CD4-positive, alpha-beta T cell treated with Interleukin-17A for 4 hours (primary cell): ENCODE measurements at regions not wholly inside any gene's neighbourhood (a gene's known extent, or its start where the extent isn't known, plus 50 kb on each side); places are given as distances from the start of the nearest gene placed in this dataset.

Source experiments
- DNase-seq: peaks from one replicate; pipeline ENCODE4 v3.0.0-alpha.2; 2020; ENCODE audit warnings: mixed read lengths

DNA sequence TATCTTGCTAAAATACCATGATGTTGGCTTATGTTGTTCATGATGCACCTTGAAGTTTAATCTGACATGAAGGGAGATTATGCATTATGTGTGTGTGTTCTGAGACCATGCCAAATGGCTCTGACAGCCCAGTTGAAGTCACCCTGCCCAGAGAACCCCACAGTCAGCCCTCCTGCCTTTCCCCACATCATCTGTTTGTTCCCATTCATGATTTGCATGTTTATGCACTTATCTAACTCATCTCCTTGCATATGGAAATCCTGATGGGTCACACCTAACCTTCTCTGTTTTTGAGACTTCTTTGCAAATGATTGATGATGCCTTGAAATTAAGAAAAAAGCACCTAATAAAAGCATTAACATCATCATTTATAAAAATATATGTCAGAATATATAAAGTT is 752.2 kb downstream of the GALR1 start:
- no peak for DNase-seq

DNA sequence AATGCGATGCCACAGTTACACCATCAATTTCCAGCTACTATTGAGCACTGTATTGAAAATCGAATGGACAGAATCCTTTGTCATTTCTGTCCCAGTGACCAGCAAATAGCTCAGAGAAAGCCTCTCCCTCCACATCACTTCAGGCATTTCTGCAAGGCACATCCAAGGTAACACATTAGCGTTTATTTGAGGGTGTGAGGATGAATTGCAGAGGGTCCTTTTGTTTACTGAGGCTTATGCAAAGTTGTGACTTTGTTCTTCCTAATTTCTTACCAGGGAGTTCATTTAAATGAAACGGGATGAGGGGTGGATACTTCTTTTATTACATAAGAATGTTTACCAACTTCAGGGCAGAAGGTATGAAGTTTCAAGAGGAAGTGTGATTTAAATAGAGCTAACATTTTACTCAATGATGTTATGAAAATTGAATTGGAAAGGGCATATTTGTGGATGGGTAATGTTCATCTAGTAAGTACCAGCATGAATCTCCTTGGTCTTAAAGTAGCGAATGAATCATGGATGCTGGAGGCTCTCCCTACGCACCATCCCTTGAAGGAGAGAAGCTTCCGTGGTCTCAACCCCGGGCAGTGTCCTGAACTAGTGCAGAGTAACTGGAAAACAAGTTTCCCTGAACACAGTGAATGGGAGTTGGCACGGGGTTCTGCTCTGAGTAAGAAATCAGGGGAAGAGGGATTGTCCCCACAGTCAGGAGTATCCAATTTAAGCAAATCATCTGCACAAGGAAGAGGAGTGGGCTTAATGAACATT is 756.5 kb downstream of the GALR1 start:
- no peak for DNase-seq

DNA sequence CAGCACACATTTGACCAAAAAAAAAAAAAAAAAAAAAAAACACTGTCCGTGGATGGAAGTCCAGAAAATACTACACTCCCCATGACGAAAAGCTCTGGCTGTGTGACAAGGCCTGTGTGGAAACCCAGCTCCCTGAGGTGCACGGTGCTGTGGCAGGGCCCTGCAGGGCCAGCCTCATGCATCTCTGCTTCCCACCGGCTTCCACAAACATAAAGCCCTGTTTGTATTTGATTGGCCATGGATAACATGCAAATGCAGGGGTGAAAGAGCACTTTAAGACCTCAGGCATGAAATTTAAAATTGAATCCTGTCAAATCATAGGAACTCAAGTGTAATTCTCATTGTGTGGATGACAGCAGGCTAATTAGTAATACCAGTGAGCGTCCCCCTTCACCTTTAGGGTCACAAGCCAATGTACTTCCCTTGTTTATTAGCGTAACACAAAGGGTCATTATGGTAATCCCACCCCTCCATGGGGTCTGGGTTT is 757.2 kb downstream of the GALR1 start:
- no peak for DNase-seq

DNA sequence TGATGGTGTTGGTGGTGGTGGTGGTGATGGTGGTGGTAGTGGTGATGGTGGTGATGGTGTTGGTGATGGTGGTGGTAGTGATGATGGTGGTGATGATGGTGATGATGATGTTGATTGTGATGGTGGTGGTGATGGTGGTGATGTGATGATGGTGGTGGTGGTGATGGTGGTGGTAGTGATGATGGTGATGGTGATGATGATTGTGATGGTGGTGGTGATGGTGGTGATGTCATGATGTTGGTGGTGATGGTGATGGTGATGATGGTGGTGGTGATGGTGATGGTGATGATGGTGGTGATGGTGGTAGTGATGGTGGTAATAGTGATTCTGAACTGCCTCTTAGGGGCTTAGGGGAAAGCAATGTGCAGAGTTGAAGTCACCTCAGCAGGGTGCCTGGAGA is 760.7 kb downstream of the GALR1 start:
- no peak for DNase-seq

DNA sequence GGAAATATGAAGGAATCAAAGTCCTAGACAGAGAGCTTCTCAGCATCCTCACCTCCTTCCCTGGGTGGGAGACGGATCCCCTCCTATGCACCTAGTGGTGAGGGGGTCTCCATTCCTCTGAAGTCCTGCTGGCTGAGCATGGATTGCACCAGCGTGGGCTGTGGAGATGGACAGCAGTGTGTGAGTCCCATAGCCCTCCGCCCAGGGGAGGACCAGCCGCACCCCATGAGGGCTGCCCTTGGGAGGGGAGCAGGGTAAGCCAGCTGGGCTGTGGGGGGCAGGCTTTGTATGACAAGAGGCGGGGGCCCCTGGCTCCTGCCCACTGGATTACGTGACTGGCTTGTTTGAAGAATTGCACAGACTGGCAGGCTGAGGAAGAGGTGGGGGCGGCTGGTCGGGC is 768.2 kb downstream of the GALR1 start:
- DNase-seq, result no peak

DNA sequence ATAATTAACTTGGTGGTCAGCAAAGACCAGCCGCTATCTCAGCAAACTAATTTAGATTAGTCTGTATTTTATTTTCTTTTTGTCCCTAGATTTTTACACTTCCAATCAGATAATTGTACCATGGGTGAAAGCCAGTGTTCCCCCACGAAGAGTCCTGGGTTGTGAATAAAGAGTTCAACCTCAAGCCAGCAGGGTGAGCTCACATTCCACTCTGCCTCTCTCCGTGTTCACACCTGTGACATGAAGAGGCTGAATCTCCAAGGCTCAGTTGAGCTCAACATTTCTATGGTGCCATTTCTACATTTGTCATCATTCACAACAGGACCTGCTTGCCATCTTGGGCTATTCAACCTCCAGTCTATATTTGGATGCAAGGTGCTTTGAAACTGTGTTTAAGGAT is 771.5 kb downstream of the GALR1 start:
- no peak for DNase-seq

DNA sequence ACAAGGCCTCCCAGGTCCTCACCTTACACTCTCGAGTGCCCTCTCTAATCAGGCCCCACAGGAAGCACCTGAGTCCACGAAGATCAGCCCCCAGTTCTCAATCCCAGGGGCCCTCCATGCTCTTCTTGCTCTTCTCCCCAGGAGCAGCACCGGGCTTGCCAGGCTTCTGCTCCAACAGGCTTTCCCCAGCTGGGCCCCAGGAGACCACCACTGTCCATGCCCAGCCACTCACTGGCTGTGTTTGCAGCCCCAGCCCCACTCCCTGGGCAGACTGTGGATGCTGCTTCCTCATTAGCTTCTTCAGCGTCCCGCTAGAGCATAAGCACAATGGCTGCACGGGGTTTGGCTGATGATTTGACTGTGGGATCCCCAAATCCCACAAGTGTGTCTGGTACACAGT is 781.9 kb downstream of the GALR1 start:
- DNase-seq, result no peak

DNA sequence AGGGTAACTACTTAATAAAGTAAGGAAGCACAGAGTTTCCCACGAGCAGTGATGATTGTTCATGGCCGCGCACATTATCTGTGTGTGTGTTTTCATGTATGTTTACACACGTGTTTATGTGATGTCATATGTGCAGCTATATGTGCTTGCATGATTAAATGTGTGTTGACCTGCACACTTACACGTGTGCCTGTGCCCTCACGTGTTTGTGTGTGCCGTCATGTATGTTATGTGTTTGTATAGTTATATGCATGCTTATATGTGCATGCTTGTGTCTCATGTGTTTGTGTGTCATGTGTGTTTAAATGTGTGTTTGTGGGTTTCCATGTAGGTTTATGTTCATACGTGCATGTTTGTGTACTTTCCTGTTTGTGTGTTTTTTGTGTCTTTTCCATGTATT is 782.3 kb downstream of the GALR1 start:
- DNase-seq, result no peak

DNA sequence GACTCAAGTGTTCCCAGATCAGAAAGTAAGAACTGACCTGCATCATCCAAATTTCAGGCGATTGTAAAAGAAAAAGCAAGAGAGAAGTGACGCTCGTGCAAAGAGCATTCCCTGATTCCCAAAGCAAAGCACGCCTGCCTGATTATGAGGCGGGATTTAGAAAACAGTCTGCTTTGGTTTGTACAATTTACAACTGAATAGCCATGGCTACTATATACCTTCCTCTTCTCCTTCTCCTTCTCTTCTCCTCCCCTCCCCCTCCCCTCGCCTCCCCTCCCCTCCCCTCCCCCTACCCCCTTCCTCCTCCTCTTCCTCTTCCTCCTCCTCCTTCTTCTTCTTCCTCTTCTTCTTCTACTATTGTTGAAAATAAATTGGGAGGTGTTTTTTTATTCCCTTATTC is 782.9 kb downstream of the GALR1 start:
- DNase-seq, result no peak

DNA sequence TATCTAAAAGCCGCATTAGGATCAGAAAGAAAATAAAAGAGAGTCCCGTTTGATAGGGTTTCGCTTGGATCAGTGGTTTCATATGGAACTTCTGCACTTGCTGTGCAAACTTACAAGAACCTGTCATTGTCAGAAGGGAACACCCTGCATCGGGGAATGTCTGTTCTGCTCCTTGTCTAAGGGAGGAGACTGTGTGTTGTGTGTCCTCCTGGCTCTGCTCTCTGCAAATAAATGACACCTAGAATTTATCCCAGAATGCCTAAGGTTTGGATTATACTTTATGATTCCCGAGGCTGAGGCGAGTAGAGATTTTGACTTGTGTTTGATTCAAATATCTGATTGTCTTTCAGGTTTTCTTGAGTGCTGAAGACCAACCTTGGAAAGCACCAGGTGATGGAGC is 785.1 kb downstream of the GALR1 start:
- DNase-seq, result no peak

DNA sequence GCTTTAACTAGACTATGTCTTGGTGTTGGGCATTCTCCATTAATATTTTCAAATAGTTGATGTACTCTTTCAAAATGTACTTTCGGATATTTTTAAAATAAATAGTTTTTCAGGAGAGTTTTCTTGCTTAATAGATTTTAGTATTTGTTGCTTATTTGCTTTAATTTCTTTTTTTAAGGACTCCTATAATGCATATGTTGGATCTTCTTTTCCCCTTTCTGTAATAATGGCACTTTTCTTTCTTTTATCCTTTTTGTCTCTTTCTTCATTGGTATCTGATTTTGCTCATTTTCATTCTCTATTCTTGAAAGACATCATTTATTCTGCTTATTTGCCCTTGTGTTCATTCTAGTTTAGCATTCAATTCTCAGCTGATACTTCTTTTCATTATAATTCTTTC is 791.6 kb downstream of the GALR1 start:
- DNase-seq, result no peak

DNA sequence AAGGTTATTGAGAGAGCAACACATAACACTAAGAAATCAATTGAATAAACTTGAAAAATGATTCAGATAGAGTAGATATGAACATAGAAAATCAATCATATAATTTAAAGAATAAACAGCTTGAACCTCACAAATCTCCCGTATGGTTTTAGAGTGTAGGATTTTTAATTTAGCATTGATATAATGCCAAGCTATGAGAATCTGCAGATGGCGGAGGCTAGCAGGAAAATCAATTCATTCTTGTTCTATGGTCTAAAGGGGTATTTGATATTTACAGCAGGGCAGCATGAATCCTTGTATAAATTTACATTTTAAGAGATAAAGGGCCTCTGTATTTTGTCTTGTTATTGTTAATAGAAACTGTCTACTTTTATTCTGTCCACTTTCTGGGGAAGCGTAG is 797.0 kb downstream of the GALR1 start:
- DNase-seq, result no peak

DNA sequence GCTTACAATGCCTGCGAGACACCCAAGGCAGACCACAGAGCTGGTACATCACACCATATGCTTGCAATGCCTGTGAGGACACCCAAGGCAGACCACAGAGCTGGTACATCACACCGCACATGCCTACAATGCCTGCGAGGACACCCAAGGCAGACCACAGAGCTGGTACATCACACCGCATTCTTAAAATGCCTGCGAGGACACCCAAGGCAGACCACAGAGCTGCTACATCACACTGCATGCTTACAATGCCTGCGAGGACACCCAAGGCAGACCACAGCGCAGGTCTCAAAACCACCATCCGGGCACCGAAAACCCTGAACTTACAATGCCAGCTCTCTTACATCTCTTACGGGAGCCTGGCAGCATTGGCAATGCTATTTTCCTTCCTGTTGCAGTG is 799.6 kb downstream of the GALR1 start:
- DNase-seq, result no peak

DNA sequence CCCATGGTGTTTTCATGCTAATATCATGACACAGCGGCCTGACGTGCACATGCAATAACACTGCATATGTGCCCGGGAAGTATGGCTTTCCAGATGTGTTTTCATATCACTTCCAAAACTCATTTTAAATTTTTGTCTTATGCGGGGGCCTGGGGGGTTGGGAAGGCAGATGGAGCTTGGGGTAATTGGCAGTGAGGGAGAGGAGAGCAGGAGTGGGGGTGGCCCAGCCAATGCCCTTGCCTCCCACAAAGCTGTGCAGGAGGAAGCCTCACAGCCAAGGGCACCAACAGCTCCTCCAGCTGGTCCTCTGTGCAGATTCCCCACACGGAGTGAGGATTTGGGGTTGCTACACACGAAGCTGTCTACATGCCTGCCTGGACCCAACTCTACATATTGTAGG is 805.2 kb downstream of the GALR1 start:
- DNase-seq, result no peak

DNA sequence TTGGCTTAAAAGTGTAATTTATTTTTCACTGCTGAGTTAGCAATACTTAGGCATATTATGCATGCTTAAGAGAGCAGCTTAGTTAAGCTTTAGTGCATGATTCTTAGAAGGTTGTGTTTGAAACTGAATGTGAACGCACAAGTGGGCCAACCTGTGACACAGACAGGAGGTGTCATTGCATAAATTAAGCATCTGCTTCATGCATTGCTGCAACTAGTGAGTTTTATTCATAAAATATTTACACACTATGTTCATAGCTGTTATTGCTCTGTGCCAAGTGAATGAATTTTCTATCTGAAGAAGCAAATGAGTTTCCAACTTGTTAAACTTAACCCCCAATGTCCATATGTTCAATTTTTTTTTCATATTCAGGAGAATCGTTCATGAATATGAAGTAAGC is 806.4 kb downstream of the GALR1 start:
- DNase-seq, result no peak

DNA sequence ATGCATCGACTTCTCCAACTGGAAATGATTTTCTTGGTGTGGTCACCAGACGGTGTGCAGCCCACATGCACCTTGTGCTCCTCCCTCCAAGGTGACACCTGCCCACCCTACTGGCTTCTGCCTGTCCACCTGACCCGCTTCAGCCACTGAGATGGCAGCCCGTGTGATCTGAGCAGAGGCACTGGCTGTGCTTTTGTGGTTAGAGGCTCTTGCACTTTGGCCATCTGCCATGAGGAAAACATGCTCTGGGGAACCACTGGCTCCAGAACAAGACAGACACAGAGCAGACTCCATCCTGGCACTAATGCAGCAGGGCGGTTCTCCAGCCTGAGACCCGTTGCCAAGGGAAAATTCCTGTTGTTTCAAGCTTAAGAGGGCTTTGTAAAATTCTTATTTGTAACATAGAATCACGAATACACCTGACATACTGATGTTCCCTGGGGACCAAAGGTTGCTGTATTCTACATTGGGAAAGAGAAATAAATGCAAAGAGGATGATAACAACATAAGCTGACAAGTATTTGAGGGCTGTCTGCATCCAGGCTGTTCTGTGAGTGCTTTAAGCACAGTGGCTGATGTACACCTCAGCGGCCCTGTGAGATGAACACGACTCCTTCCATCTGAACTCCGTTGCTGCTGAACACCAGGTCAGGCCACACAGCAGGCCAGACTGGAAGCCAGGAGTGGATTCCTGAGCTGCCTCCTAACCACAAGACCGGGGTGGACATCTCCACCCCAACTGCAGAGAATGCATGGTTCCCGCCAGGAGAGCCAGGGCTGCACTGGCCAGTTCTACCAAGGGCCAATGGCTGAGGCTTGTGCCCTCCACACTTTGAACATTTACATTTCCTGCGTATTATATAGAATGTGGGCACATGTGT is 820.4 kb downstream of the GALR1 start:
- DNase-seq, result no peak

DNA sequence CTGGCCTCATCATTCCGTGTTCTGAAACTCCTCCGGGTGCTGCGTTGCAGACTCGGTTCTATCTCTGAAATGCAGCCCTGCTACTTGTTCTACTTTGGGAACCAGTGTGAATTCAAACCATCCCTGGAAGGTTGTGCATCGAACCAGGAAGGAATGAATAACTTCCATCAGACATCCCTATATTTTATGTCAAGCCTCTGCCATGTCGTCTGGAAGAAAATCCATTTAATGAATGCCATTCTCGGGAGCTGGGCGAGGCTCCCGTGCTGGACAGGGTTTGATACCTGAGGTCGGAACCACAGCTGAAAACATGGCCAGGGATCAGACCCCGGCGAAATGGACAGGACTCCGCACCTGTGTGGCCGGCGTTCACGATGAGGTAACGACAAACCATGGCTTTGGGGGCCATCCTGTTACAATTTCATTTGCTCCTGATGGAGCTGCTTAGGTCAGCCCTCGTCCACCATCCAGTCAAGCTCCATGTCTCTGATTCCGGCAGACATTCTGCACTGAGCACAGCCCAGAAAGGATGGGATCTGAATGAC is 821.6 kb downstream of the GALR1 start:
- DNase-seq, result no peak

DNA sequence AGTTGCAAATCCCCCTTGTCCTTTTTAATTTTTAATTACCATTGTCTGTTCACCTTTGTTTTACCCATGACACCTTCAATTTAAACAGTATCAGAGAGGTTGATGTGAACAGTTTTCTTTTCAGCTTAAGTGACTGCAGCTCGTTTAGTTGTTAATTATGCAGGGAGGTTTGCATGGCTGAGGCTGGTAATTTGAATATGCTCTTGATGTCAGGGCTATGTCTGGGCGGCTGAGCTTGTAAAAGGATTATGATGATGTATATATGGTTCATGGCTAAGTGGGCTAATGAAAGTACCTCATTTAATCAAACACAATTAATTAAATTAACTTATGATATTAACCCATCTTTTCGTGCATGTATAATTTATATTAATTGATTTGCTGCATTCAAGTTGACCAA is 822.1 kb downstream of the GALR1 start:
- no peak for DNase-seq

DNA sequence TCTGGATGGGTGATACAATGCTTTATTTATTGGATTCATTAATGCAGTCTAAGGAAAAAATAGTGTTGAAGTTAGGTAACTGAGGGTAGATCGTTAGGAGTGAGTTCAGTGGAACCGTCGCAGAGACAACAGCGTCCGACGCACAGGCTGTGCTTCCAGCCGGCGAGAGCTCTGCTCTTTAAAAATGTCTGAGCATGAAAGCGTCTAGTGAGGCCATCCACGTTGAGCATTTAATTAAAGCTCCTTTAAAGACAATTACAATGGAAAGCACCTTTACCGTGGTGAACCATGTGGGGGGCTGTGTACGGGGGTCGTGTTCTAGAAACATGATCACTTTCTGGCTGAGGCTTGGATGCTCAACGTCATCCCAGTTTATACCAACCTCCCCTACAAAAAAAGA is 822.7 kb downstream of the GALR1 start:
- no peak for DNase-seq

DNA sequence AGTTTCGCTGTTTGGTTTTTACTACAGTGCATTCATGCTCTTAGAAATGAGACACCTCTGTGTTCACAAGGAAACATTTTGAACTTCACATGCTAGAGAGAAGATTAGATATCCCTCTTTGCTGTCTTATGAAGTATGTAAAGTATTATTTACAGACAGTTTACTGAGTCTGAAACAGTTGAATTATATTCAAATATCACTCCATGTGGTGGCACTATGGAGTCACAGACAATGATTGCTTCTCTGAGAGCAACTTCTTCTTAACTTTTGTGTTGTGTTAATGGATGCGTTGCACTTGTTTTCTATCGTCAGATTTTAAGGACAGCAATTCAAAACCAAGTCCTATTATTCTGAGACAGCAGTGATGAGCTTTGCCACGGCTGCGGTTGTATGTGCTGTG is 823.6 kb downstream of the GALR1 start:
- DNase-seq, result no peak

DNA sequence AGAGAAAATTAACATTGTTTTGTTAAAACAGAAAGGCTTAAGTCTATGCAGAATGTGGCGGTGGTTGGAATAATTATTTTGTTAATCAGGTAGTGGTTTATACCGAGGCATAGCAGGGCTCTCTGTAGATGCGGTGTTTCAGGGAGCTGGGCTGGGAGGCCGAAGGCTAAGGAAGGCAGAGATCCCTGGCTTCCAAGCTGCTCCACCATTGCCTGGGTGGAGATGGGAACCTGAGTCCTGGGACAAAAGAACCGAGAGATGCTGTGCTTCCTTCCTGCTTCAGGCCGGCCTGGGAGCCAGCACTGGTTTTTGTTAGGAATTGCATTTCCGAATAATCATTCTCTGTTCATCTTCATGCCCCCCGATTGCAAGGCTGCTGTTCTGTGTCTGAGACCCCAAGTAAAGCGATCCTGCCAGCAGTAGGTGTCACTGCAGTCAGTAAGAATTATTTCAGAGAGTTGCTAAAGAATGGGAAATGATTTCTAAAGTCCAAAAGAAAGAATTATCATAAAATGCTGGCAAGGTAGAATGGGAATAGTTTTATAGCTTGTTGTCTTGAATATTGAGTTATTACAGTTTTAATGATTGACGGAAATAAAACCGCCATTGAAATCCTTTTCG is 824.9 kb downstream of the GALR1 start:
- DNase-seq, result no peak

DNA sequence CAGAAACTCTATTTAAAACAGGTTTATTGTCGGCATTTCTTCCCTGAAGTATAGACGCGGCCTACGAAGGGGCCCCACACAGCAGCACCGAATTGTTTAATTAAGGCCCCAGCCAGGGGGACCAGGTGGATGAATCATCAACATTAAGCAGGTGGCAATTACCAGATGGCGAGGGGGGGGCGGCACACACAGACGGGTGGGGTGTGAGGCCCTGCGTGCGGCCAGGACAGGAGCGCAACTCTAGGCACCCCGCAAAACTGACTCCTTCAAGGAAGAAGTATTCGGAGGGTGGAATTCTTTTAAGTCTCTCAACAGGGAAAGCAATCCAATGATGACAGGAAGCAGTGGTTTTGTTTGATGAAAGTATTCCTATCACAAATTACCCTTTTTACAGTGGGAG is 830.4 kb downstream of the GALR1 start:
- no peak for DNase-seq

DNA sequence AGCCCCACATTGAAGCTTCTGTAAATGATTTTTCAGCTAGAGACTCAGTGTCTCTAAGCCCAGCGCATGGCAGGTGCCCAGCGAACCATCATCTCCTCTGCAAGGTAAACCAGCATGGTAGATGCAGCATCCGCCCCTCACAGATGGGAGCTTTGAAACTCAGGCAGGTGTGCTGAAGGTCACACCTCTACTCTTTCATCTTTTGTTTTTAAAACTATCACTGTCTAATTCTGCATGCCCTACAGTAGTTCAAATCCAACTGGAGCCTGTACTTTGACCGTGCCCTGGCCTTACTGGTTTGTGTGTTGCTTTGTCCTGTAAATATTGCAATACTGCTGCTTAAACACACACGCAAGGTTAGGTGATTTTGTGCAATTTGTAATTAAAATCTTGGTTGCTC is 831.1 kb downstream of the GALR1 start:
- no peak for DNase-seq

DNA sequence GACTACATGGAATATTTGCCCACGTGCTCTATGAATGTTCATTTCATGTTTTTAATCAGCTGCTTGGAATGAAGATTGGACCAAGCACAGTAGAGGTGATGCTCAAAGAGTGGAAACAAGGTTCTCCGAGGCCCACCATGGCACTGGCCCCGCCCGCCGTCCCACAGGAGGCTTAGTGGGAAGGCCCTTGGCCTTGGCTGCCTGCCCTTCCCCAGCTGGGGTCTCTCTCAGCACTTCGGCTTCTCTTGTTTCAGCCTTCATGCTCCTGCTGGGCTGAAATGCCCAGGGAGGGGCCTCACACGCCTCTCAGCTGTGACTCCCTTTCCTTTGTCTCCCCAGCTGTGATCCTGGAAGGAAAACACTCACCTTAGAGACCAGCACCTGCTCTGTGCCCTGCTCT is 833.2 kb downstream of the GALR1 start:
- no peak for DNase-seq
